Osteocyte (in vitro differentiated cells): ENCODE measurements at regions not wholly inside any gene's neighbourhood (a gene's known extent, or its start where the extent isn't known, plus 50 kb on each side); places are given as distances from the start of the nearest gene placed in this dataset.
A peak's percentile ranks its signal among the peaks of the same experiment; 100 is the strongest.

Experiments used
- DNase-seq: peaks from one replicate; pipeline ENCODE4 v3.0.0; 2021; ENCODE audit warnings: mixed read lengths; ENCODE audit not compliant: unreplicated experiment; ENCODE audit errors: extremely low spot score
- H3K27ac Mint-ChIP-seq: one replicate; pipeline ENCODE4 v1.8.0; 2021; ENCODE audit warnings: mild to moderate bottlenecking, mixed read lengths; ENCODE audit not compliant: unreplicated experiment
- H3K27me3 Mint-ChIP-seq: one replicate; pipeline ENCODE4 v1.8.0; 2021; ENCODE audit warnings: mixed read lengths; ENCODE audit not compliant: unreplicated experiment
- H3K36me3 Mint-ChIP-seq: one replicate; pipeline ENCODE4 v1.8.0; 2021; ENCODE audit warnings: mixed read lengths; ENCODE audit not compliant: unreplicated experiment
- H3K4me1 Mint-ChIP-seq: one replicate; pipeline ENCODE4 v1.8.0; 2021; ENCODE audit warnings: mixed read lengths; ENCODE audit not compliant: unreplicated experiment
- H3K4me3 Mint-ChIP-seq: one replicate; pipeline ENCODE4 v1.8.0; 2021; ENCODE audit warnings: mild to moderate bottlenecking, moderate library complexity, mixed read lengths; ENCODE audit not compliant: unreplicated experiment
- H3K9me3 Mint-ChIP-seq: one replicate; pipeline ENCODE4 v1.8.0; 2021; ENCODE audit warnings: mixed read lengths; ENCODE audit not compliant: unreplicated experiment
- CTCF ChIP-seq: fragments of 200-600 bp; sonication (generic); IDR thresholded peaks from 2 replicates; pipeline ENCODE4 v1.5.0; 2021; ENCODE audit warnings: antibody characterized with exemption, mild to moderate bottlenecking, moderate library complexity

GRCh38 chr2:111703759-111704158 is 180.2 kb downstream of the ANAPC1 start:
- H3K4me3 Mint-ChIP-seq, result no peak overlapping the region
- H3K36me3 Mint-ChIP-seq, result no peaks in the 10 kb centered on the region
- TF ChIP-seq CTCF, result no peak
- H3K27ac Mint-ChIP-seq, result no peak overlapping the region
- no peaks in the 10 kb centered on the region for H3K27me3 Mint-ChIP-seq
- DNase-seq, result no peak
- H3K4me1 Mint-ChIP-seq, result peaks cover 58% of the 10 kb centered on the region
- H3K9me3 Mint-ChIP-seq, result no peaks in the 10 kb centered on the region

GRCh38 chr2:111704246-111704645 is 179.7 kb downstream of the ANAPC1 start:
- no peak for DNase-seq
- Mint-ChIP-seq H3K27ac (peak overlapping the region; percentile 44), H3K4me1 (peaks cover 55% of the 10 kb centered on the region), H3K9me3 (no peaks in the 10 kb centered on the region), H3K4me3 (no peak overlapping the region), H3K27me3 (no peaks in the 10 kb centered on the region), H3K36me3 (no peaks in the 10 kb centered on the region)
- TF ChIP-seq CTCF, result no peak

- Mint-ChIP-seq H3K27me3 (no peaks in the 10 kb centered on the region), H3K4me1 (peaks cover 60% of the 10 kb centered on the region), H3K9me3 (no peaks in the 10 kb centered on the region), H3K36me3 (no peaks in the 10 kb centered on the region), H3K27ac (peak overlapping the region; percentile 70), H3K4me3 (no peak overlapping the region)
- no peak for TF ChIP-seq CTCF
- no peak for DNase-seq
Measured at GRCh38 chr2:111705239-111705638, 178.8 kb downstream of the ANAPC1 start.

GRCh38 chr2:111705711-111706336 is 178.2 kb downstream of the ANAPC1 start:
- H3K36me3 Mint-ChIP-seq, result no peaks in the 10 kb centered on the region
- H3K27me3 Mint-ChIP-seq, result no peaks in the 10 kb centered on the region
- DNase-seq, result no peak
- peaks cover 64% of the 10 kb centered on the region for H3K4me1 Mint-ChIP-seq
- no peak overlapping the region for H3K4me3 Mint-ChIP-seq
- H3K27ac Mint-ChIP-seq, result peak overlapping the region; percentile 70
- H3K9me3 Mint-ChIP-seq, result no peaks in the 10 kb centered on the region
- no peak for TF ChIP-seq CTCF

- H3K9me3 Mint-ChIP-seq, result no peaks in the 10 kb centered on the region
- H3K4me1 Mint-ChIP-seq, result peaks cover 62% of the 10 kb centered on the region
- no peaks in the 10 kb centered on the region for H3K36me3 Mint-ChIP-seq
- no peak for TF ChIP-seq CTCF
- H3K27ac Mint-ChIP-seq, result peak overlapping the region; percentile 70
- peak; percentile 70 for DNase-seq
- no peaks in the 10 kb centered on the region for H3K27me3 Mint-ChIP-seq
- H3K4me3 Mint-ChIP-seq, result no peak overlapping the region
Measured at GRCh38 chr2:111706481-111707001, 177.5 kb downstream of the ANAPC1 start.
